ENCODE measurements at regions not wholly inside any gene's neighbourhood (a gene's known extent, or its start where the extent isn't known, plus 50 kb on each side); places are given as distances from the start of the nearest gene placed in this dataset.

- no peak for TF ChIP-seq CTCF (IDR thresholded peaks at IDR 0.05)
- TF ChIP-seq POLR2A (IDR thresholded peaks at IDR 0.05) = no peak
- TF ChIP-seq POLR2AphosphoS5 (IDR thresholded peaks at IDR 0.05) = no peak
- no peak for TF ChIP-seq EP300 (IDR thresholded peaks at IDR 0.05)
Observed at GRCh38 chr10:111856631-111857030, 326.9 kb downstream of the GPAM start.

Measured in upper lobe of left lung (tissue), 4 donors.